ENCODE measurements at regions not wholly inside any gene's neighbourhood (a gene's known extent, or its start where the extent isn't known, plus 50 kb on each side); places are given as distances from the start of the nearest gene placed in this dataset.

GRCh38 chr14:97813556-97813955 is 1016.4 kb downstream of the VRK1 start:
- Histone ChIP-seq H3K9ac (ENCODE audit: insufficient read depth in 1 of 2, low read length in 2 of 2) (no peak overlapping the region), H3K4me3 (no peak overlapping the region), H3K27me3 (ENCODE audit: control insufficient read depth in 3 of 3, insufficient read depth in 3 of 3, low read length in 2 of 3) (no peaks in the 10 kb centered on the region), H3K9me3 (ENCODE audit: control insufficient read depth in 4 of 4, insufficient read depth in 3 of 4, low read length in 3 of 4) (no peaks in the 10 kb centered on the region), H3K36me3 (ENCODE audit: control insufficient read depth in 4 of 4, insufficient read depth in 4 of 4, low read length in 4 of 4) (no peaks in the 10 kb centered on the region), H3K4me1 (ENCODE audit: control insufficient read depth in 5 of 5, insufficient read depth in 5 of 5, low read length in 5 of 5) (no peaks in the 10 kb centered on the region), H3K27ac (ENCODE audit: low read depth in 1 of 2, low read length in 1 of 2) (no peak overlapping the region)
- ATAC-seq (ENCODE audit: insufficient read depth, low FRiP score): no peak
- TF ChIP-seq CTCF (IDR thresholded peaks at IDR 0.05; ENCODE audit: control extremely low read depth, extremely low read depth): no peak
- DNase-seq: no peak
- 93 to 96% methylated on average over 5 of the region's 5 CpGs for WGBS, 2 donors

DNA sequence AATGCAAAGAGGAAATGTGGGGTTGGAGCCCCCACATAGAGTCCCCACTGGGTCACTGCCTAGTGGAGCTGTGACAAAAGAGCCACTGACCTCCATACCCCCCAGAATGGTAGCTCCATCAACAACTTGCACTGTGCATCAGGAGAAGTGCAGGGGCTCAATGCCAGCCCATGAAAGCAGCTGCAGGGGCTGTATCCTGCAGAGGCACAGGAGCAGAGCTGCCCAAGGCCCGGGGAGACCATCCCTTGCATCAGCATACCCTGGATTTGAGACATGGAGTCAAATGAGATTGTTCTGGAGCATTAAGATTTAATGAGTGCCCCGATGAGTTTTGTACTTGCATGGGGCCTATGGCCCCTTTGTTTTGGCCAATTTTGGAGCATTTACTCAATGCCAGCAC is 1023.6 kb downstream of the VRK1 start:
- 70 to 72% methylated on average over 2 of the region's 2 CpGs for WGBS, 2 donors
- H3K4me1 ChIP-seq (ENCODE audit: control insufficient read depth in 5 of 5, insufficient read depth in 5 of 5, low read length in 5 of 5): no peaks in the 10 kb centered on the region
- H3K36me3 ChIP-seq (ENCODE audit: control insufficient read depth in 4 of 4, insufficient read depth in 4 of 4, low read length in 4 of 4): no peaks in the 10 kb centered on the region
- H3K4me3 ChIP-seq: no peak overlapping the region
- TF ChIP-seq CTCF (IDR thresholded peaks at IDR 0.05; ENCODE audit: control extremely low read depth, extremely low read depth): no peak
- H3K27me3 ChIP-seq (ENCODE audit: control insufficient read depth in 3 of 3, insufficient read depth in 3 of 3, low read length in 2 of 3): no peaks in the 10 kb centered on the region
- H3K9me3 ChIP-seq (ENCODE audit: control insufficient read depth in 4 of 4, insufficient read depth in 3 of 4, low read length in 3 of 4): peaks cover 0 to 3% (median under 1%) of the 10 kb centered on the region in 4 donors
- H3K9ac ChIP-seq (ENCODE audit: insufficient read depth in 1 of 2, low read length in 2 of 2): no peak overlapping the region
- ATAC-seq (ENCODE audit: insufficient read depth, low FRiP score) (no peak), DNase-seq (no peak)
- H3K27ac ChIP-seq (ENCODE audit: low read depth in 1 of 2, low read length in 1 of 2): no peak overlapping the region

DNA sequence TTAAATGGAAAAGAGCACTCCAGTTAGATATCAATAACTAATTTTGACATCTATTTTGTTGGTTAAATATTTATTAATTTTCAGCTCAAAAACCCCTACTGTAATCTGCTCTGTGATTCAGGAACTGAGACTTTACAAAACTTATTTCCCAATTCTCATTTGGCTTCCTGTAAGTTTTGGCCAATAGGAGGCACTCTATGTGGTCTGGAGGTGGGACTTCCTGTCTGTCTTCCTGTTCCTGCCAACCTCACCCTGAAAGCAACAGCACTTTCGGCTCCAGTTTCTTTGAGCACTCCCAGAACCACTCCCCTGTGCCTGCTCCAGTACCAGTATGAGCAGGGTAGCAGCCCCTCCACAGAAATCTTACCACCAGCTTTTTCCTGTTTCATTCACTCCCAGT is 1027.0 kb downstream of the VRK1 start:
- no peak overlapping the region for H3K4me3 ChIP-seq
- TF ChIP-seq CTCF (IDR thresholded peaks at IDR 0.05; ENCODE audit: control extremely low read depth, extremely low read depth): no peak
- no peaks in the 10 kb centered on the region for H3K36me3 ChIP-seq (ENCODE audit: control insufficient read depth in 4 of 4, insufficient read depth in 4 of 4, low read length in 4 of 4)
- H3K9ac ChIP-seq (ENCODE audit: insufficient read depth in 1 of 2, low read length in 2 of 2): no peak overlapping the region
- no peak overlapping the region for H3K27ac ChIP-seq (ENCODE audit: low read depth in 1 of 2, low read length in 1 of 2)
- H3K27me3 ChIP-seq (ENCODE audit: control insufficient read depth in 3 of 3, insufficient read depth in 3 of 3, low read length in 2 of 3): peaks cover 0 to 3% (median 0%) of the 10 kb centered on the region in 3 donors
- no peak for DNase-seq
- H3K4me1 ChIP-seq (ENCODE audit: control insufficient read depth in 5 of 5, insufficient read depth in 5 of 5, low read length in 5 of 5): no peaks in the 10 kb centered on the region
- 0 to 38% methylated on average over 1 of the region's 1 CpG for WGBS, 2 donors
- no peak for ATAC-seq (ENCODE audit: insufficient read depth, low FRiP score)
- peaks cover 0 to 3% (median under 1%) of the 10 kb centered on the region in 4 donors for H3K9me3 ChIP-seq (ENCODE audit: control insufficient read depth in 4 of 4, insufficient read depth in 3 of 4, low read length in 3 of 4)

DNA sequence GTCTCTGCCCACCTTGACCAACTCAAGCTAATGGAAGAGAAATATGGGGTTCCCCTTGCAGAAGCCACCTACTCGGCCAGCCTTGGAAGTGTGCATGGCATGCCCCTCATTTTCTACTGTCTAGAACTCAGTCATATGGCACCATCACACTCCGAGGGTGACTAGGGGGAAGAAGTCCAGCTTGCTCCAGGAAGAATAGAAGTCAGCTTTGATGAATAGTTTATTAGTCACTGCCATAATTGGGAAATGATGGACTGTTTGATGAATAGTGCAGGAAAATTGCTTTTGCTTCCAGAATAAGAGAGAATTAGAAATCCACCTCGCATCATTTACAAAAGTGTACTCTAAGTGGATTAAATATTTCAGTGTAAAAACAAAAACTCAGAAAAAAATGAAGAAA is 1030.6 kb downstream of the VRK1 start:
- Histone ChIP-seq H3K36me3 (ENCODE audit: control insufficient read depth in 4 of 4, insufficient read depth in 4 of 4, low read length in 4 of 4) (no peaks in the 10 kb centered on the region), H3K9ac (ENCODE audit: insufficient read depth in 1 of 2, low read length in 2 of 2) (no peak overlapping the region), H3K27me3 (ENCODE audit: control insufficient read depth in 3 of 3, insufficient read depth in 3 of 3, low read length in 2 of 3) (peaks cover 0 to 3% (median 0%) of the 10 kb centered on the region in 3 donors), H3K4me1 (ENCODE audit: control insufficient read depth in 5 of 5, insufficient read depth in 5 of 5, low read length in 5 of 5) (no peaks in the 10 kb centered on the region), H3K9me3 (ENCODE audit: control insufficient read depth in 4 of 4, insufficient read depth in 3 of 4, low read length in 3 of 4) (no peaks in the 10 kb centered on the region), H3K27ac (ENCODE audit: low read depth in 1 of 2, low read length in 1 of 2) (no peak overlapping the region), H3K4me3 (no peak overlapping the region)
- ATAC-seq (ENCODE audit: insufficient read depth, low FRiP score) (no peak), DNase-seq (no peak)
- WGBS, 2 donors: 86 to 87% methylated on average over 3 of the region's 3 CpGs
- no peak for TF ChIP-seq CTCF (IDR thresholded peaks at IDR 0.05; ENCODE audit: control extremely low read depth, extremely low read depth)

All from lung (tissue), 11 donors.